ENCODE measurements at regions not wholly inside any gene's neighbourhood (a gene's known extent, or its start where the extent isn't known, plus 50 kb on each side); places are given as distances from the start of the nearest gene placed in this dataset.

DNA sequence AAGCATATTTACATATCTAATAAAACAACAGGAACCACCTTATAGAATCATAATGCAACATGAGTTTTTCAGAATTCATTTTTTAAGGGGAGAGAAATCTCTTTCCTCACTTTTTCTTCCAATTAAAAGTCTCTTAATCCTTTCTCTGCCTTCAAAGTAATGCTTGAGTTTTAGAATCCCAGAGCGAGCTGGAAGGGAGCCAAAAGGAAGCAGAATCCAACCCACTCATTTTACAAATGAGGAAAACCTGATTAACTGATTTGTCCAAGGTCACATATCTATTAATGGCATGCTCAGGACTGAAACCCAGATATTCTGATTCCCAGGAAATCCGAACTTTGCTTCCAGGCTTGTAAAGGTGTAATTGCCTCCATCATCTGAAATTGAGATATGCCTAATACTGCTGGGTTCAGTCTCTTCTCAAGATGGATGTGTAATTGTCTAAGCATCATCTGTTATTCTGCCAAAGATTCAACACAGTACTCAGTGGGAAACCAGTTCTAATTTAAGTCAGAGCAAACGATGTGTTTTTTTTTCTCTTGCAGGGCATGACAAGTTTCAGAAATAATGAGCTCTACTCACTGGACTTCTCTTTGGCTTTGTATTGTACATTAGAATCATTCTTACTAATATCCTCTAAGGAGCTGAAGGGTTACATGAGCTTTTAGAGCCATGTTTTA is 481.4 kb upstream of the CFAP20DC start:
- no peak for DNase-seq (ENCODE audit: low spot score)
- TF ChIP-seq CTCF (IDR thresholded peaks at IDR 0.05; ENCODE audit: extremely low read depth, missing control alignments), result no peak

- TF ChIP-seq CTCF (IDR thresholded peaks at IDR 0.05; ENCODE audit: extremely low read depth, missing control alignments), result no peak
- DNase-seq (ENCODE audit: low spot score), result no peak
Measured at GRCh38 chr3:59528251-59528650, 478.4 kb upstream of the CFAP20DC start.

GRCh38 chr3:59527493-59527892 is 477.7 kb upstream of the CFAP20DC start:
- DNase-seq (ENCODE audit: low spot score), result no peak
- TF ChIP-seq CTCF (IDR thresholded peaks at IDR 0.05; ENCODE audit: extremely low read depth, missing control alignments), result no peak

DNA sequence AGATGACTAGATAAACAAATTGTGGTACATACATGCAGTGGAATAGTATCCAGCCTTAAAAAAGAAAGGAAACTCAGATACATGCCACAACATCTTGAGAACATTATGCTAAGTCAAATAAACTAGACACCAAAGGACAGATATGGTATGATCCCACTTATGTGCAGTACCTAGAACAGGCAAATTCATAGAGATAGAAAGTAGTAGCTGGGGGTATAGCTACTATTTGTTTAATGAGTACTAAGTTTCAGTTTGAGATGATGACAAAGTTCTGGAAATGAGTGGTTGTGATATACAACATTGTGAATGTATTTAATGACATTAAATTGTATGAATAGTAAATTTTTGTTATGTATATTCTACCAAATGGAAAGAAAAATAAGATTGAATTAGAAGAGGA is 477.2 kb upstream of the CFAP20DC start:
- TF ChIP-seq CTCF (IDR thresholded peaks at IDR 0.05; ENCODE audit: extremely low read depth, missing control alignments), result no peak
- no peak for DNase-seq (ENCODE audit: low spot score)

- TF ChIP-seq CTCF (IDR thresholded peaks at IDR 0.05; ENCODE audit: extremely low read depth, missing control alignments), result no peak
- no peak for DNase-seq (ENCODE audit: low spot score)
Measured at GRCh38 chr3:59522550-59522949, 472.7 kb upstream of the CFAP20DC start.

- no peak for TF ChIP-seq CTCF (IDR thresholded peaks at IDR 0.05; ENCODE audit: extremely low read depth, missing control alignments)
- no peak for DNase-seq (ENCODE audit: low spot score)
Measured at GRCh38 chr3:59519094-59519493, 469.3 kb upstream of the CFAP20DC start.

- TF ChIP-seq CTCF (IDR thresholded peaks at IDR 0.05; ENCODE audit: extremely low read depth, missing control alignments), result no peak
- no peak for DNase-seq (ENCODE audit: low spot score)
Measured at GRCh38 chr3:59518283-59519055, 468.6 kb upstream of the CFAP20DC start.

Data from GM20000 (cell line).